HL-60 (cell line): ENCODE measurements at regions not wholly inside any gene's neighbourhood (a gene's known extent, or its start where the extent isn't known, plus 50 kb on each side); places are given as distances from the start of the nearest gene placed in this dataset.

ENCODE experiments used
- DNase-seq, 2 experiments: peaks; one replicate each; pipeline ENCODE4 v3.0.0-alpha.2; 2010 to 2020; ENCODE audit warnings: low read depth in 1 of 2, low spot score in 1 of 2
- H3K27ac ChIP-seq: fragments of 250-450 bp; sonication (Bioruptor Pico); replicated peaks from 2 replicates; pipeline ENCODE4 v1.5.1; 2020; ENCODE audit warnings: mild to moderate bottlenecking, moderate library complexity
- H3K27me3 ChIP-seq: fragments of 250-450 bp; sonication (Bioruptor Pico); 2 replicates; pipeline ENCODE4 v1.5.1; 2021; ENCODE audit warnings: mild to moderate bottlenecking, moderate library complexity; ENCODE audit not compliant: insufficient read depth, poor library complexity, severe bottlenecking
- H3K4me3 ChIP-seq: replicated peaks from 2 replicates; pipeline ENCODE4 v1.5.1; 2011; ENCODE audit warnings: mild to moderate bottlenecking, control low read depth, low read length; ENCODE audit not compliant: insufficient read depth
- CTCF ChIP-seq: IDR thresholded peaks from one replicate; pipeline ENCODE4 v1.5.1; 2011; ENCODE audit warnings: low read length, control low read depth, inconsistent platforms; ENCODE audit not compliant: insufficient read depth
- GABPA ChIP-seq: IDR thresholded peaks from 2 replicates; pipeline ENCODE4 v1.6.1; 2012; ENCODE audit warnings: low read depth
- POLR2AphosphoS5 ChIP-seq: IDR thresholded peaks from 2 replicates; pipeline ENCODE4 v1.6.1; 2012; ENCODE audit warnings: low read depth
- SPI1 ChIP-seq: IDR thresholded peaks from 2 replicates; pipeline ENCODE4 v1.6.1; 2012; ENCODE audit warnings: low read depth, mild to moderate bottlenecking, borderline replicate concordance
- TF ChIP-seq, protein P1 (sequence below): IDR thresholded peaks from 2 replicates; pipeline ENCODE4 v1.6.1; 2012; ENCODE audit warnings: low read depth; ENCODE audit not compliant: insufficient replicate concordance

GRCh38 chr9:28976684-28977083 is 1403.4 kb upstream of the C9orf72 start:
- Histone ChIP-seq H3K4me3 (no peak overlapping the region), H3K27me3 (no peaks in the 10 kb centered on the region), H3K27ac (no peak overlapping the region)
- no peak for DNase-seq
- TF ChIP-seq GABPA (no peak), SPI1 (no peak), POLR2AphosphoS5 (no peak), CTCF (no peak)
- TF ChIP-seq, protein P1, sequence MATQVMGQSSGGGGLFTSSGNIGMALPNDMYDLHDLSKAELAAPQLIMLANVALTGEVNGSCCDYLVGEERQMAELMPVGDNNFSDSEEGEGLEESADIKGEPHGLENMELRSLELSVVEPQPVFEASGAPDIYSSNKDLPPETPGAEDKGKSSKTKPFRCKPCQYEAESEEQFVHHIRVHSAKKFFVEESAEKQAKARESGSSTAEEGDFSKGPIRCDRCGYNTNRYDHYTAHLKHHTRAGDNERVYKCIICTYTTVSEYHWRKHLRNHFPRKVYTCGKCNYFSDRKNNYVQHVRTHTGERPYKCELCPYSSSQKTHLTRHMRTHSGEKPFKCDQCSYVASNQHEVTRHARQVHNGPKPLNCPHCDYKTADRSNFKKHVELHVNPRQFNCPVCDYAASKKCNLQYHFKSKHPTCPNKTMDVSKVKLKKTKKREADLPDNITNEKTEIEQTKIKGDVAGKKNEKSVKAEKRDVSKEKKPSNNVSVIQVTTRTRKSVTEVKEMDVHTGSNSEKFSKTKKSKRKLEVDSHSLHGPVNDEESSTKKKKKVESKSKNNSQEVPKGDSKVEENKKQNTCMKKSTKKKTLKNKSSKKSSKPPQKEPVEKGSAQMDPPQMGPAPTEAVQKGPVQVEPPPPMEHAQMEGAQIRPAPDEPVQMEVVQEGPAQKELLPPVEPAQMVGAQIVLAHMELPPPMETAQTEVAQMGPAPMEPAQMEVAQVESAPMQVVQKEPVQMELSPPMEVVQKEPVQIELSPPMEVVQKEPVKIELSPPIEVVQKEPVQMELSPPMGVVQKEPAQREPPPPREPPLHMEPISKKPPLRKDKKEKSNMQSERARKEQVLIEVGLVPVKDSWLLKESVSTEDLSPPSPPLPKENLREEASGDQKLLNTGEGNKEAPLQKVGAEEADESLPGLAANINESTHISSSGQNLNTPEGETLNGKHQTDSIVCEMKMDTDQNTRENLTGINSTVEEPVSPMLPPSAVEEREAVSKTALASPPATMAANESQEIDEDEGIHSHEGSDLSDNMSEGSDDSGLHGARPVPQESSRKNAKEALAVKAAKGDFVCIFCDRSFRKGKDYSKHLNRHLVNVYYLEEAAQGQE: no peak

GRCh38 chr9:28981129-28981528 is 1407.8 kb upstream of the C9orf72 start:
- no peak for DNase-seq
- Histone ChIP-seq H3K27me3 (no peaks in the 10 kb centered on the region), H3K27ac (no peak overlapping the region), H3K4me3 (no peak overlapping the region)
- TF ChIP-seq, protein P1: no peak
- no peak for TF ChIP-seq GABPA
- TF ChIP-seq POLR2AphosphoS5: no peak
- no peak for TF ChIP-seq SPI1
- TF ChIP-seq CTCF: no peak

GRCh38 chr9:28981711-28982110 is 1408.4 kb upstream of the C9orf72 start:
- no peak for DNase-seq
- Histone ChIP-seq H3K4me3 (no peak overlapping the region), H3K27ac (no peak overlapping the region), H3K27me3 (no peaks in the 10 kb centered on the region)
- TF ChIP-seq POLR2AphosphoS5 (no peak), GABPA (no peak), SPI1 (no peak), CTCF (no peak)
- TF ChIP-seq, protein P1: no peak
